ENCODE measurements at regions not wholly inside any gene's neighbourhood (a gene's known extent, or its start where the extent isn't known, plus 50 kb on each side); places are given as distances from the start of the nearest gene placed in this dataset.

DNA sequence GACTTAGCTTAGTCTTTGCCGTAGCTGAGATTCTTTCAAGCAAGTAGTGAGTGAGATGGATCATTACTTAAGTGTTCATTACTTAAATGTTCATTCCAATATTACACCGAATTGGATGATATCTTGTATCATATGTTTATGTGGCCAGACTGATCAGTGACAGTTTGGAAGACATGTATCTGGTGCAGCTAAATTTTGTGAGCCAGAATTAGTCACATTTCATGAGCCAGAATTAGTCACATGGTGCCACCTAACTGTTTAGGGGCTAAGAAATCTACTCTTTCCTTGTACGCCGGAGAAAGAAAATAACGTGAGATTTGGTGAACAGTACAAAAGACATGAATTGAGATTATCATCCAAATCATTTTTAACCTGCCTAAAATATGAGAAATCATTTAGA is 355.6 kb downstream of the USP25 start:
- H3K27me3 ChIP-seq (replicated peaks; ENCODE audit: control insufficient read depth, insufficient read depth, low read length) = no peaks in the 10 kb centered on the region
- intact Hi-C loops (cut with micrococcal nuclease; ENCODE audit: unreplicated experiment) = loop anchor here (10.0 kb wide), 1 partner anchor 109 kb away; no protein-coding TSS in a partner anchor
- POLR2A ChIA-PET = no interaction called here

DNA sequence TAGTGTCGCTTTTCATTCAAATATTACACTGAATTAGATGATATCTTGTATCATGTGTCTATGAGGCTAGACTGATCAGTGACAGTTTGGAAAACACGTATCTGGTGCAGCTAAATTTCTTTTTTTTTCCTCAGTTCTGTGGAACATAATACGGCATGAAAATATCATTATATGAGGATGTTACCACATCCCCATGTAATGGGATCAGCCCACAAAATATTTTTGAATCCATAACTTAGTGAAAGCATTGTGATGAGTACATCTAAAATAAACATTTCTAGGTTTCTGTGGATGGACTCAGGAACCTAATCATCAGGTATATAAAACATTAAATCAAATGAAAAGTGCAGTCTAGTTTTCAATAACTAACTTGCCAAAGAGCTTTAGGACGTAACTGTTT is 356.3 kb downstream of the USP25 start:
- TF ChIP-seq, protein P1, sequence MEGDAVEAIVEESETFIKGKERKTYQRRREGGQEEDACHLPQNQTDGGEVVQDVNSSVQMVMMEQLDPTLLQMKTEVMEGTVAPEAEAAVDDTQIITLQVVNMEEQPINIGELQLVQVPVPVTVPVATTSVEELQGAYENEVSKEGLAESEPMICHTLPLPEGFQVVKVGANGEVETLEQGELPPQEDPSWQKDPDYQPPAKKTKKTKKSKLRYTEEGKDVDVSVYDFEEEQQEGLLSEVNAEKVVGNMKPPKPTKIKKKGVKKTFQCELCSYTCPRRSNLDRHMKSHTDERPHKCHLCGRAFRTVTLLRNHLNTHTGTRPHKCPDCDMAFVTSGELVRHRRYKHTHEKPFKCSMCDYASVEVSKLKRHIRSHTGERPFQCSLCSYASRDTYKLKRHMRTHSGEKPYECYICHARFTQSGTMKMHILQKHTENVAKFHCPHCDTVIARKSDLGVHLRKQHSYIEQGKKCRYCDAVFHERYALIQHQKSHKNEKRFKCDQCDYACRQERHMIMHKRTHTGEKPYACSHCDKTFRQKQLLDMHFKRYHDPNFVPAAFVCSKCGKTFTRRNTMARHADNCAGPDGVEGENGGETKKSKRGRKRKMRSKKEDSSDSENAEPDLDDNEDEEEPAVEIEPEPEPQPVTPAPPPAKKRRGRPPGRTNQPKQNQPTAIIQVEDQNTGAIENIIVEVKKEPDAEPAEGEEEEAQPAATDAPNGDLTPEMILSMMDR (IDR thresholded peaks at IDR 0.05; ENCODE audit: insufficient read depth in 1 of 2, low read depth in 1 of 2, low read length in 1 of 2, severe bottlenecking in 1 of 2, unreplicated experiment in 1 of 2) = no peak
- no peaks in the 10 kb centered on the region for H3K4me1 Mint-ChIP-seq (ENCODE audit: low read depth, unreplicated experiment)
- intact Hi-C loops (cut with micrococcal nuclease; ENCODE audit: unreplicated experiment) = loop anchor here (10.0 kb wide), 1 partner anchor 109 kb away; no protein-coding TSS in a partner anchor

More for the DNA sequence above, 355.6 kb downstream of the USP25 start:
- H3K27ac Mint-ChIP-seq (ENCODE audit: unreplicated experiment) = no peak overlapping the region
- TF ChIP-seq, protein P1 (IDR thresholded peaks at IDR 0.05; ENCODE audit: insufficient read depth in 1 of 2, low read depth in 1 of 2, low read length in 1 of 2, severe bottlenecking in 1 of 2, unreplicated experiment in 1 of 2) = no peak
- H3K27me3 Mint-ChIP-seq (ENCODE audit: insufficient read depth, unreplicated experiment) = no peaks in the 10 kb centered on the region
- Histone ChIP-seq H3K4me3 (ENCODE audit: low read depth, low read length) (no peak overlapping the region), H3K4me1 (no peaks in the 10 kb centered on the region), H3K36me3 (ENCODE audit: control insufficient read depth, insufficient read depth, low read length) (no peaks in the 10 kb centered on the region), H3K9me3 (no peaks in the 10 kb centered on the region)
- H3K9me3 Mint-ChIP-seq (ENCODE audit: unreplicated experiment) = no peaks in the 10 kb centered on the region
- CTCF ChIA-PET = no interaction called here
- no TSS peak for BruUV-seq (replicated peaks)
- no peaks in the 10 kb centered on the region for H3K36me3 Mint-ChIP-seq (ENCODE audit: insufficient read depth, unreplicated experiment)
- no peak for DNase-seq
- no peak overlapping the region for H3K4me3 Mint-ChIP-seq (ENCODE audit: unreplicated experiment)
- no peaks in the 10 kb centered on the region for H3K4me1 Mint-ChIP-seq (ENCODE audit: low read depth, unreplicated experiment)

DNA sequence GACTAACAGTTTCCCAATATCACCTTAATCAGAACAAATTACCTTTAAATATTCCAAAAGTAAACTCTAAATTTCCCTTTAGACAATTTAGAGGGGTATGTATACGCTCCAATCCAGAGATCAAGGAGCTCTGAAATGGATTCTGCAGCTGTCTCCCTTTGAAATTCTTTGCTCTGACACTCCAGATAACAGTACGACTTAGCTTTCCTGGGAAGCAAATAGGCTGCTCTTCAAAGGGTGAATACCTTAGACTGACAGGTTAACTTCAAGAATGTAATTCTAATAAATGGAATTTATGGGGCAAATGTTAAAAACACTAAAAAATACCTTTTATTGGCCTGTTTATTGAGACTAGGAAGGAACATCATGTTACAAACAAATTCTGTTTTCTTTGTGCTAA is 357.2 kb downstream of the USP25 start:
- Mint-ChIP-seq H3K36me3 (ENCODE audit: insufficient read depth, unreplicated experiment) (no peaks in the 10 kb centered on the region), H3K4me1 (ENCODE audit: low read depth, unreplicated experiment) (no peaks in the 10 kb centered on the region), H3K4me3 (ENCODE audit: unreplicated experiment) (no peak overlapping the region), H3K27ac (ENCODE audit: unreplicated experiment) (no peak overlapping the region), H3K9me3 (ENCODE audit: unreplicated experiment) (no peaks in the 10 kb centered on the region), H3K27me3 (ENCODE audit: insufficient read depth, unreplicated experiment) (no peaks in the 10 kb centered on the region)
- H3K27me3 ChIP-seq (replicated peaks; ENCODE audit: control insufficient read depth, insufficient read depth, low read length) = no peaks in the 10 kb centered on the region
- H3K4me3 ChIP-seq (ENCODE audit: low read depth, low read length) = no peak overlapping the region
- POLR2A ChIA-PET = no interaction called here
- H3K36me3 ChIP-seq (ENCODE audit: control insufficient read depth, insufficient read depth, low read length) = no peaks in the 10 kb centered on the region
- intact Hi-C loops (cut with micrococcal nuclease; ENCODE audit: unreplicated experiment) = loop anchor here (10.0 kb wide), 1 partner anchor 108 kb away; no protein-coding TSS in a partner anchor
- TF ChIP-seq, protein P1 (IDR thresholded peaks at IDR 0.05; ENCODE audit: insufficient read depth in 1 of 2, low read depth in 1 of 2, low read length in 1 of 2, severe bottlenecking in 1 of 2, unreplicated experiment in 1 of 2) = no peak
- H3K9me3 ChIP-seq = no peaks in the 10 kb centered on the region
- H3K4me1 ChIP-seq = no peaks in the 10 kb centered on the region
- no peak for DNase-seq
- no TSS peak for BruUV-seq (replicated peaks)
- CTCF ChIA-PET = no interaction called here

More for the DNA sequence above, 356.3 kb downstream of the USP25 start:
- ChIA-PET CTCF (no interaction called here), POLR2A (no interaction called here)
- no peaks in the 10 kb centered on the region for H3K27me3 ChIP-seq (replicated peaks; ENCODE audit: control insufficient read depth, insufficient read depth, low read length)
- Mint-ChIP-seq H3K9me3 (ENCODE audit: unreplicated experiment) (no peaks in the 10 kb centered on the region), H3K27ac (ENCODE audit: unreplicated experiment) (no peak overlapping the region), H3K27me3 (ENCODE audit: insufficient read depth, unreplicated experiment) (no peaks in the 10 kb centered on the region), H3K4me3 (ENCODE audit: unreplicated experiment) (no peak overlapping the region), H3K36me3 (ENCODE audit: insufficient read depth, unreplicated experiment) (no peaks in the 10 kb centered on the region)
- H3K9me3 ChIP-seq = no peaks in the 10 kb centered on the region
- DNase-seq = no peak
- no peaks in the 10 kb centered on the region for H3K36me3 ChIP-seq (ENCODE audit: control insufficient read depth, insufficient read depth, low read length)
- no TSS peak for BruUV-seq (replicated peaks)
- no peaks in the 10 kb centered on the region for H3K4me1 ChIP-seq
- no peak overlapping the region for H3K4me3 ChIP-seq (ENCODE audit: low read depth, low read length)
